ENCODE measurements at regions not wholly inside any gene's neighbourhood (a gene's known extent, or its start where the extent isn't known, plus 50 kb on each side); places are given as distances from the start of the nearest gene placed in this dataset.

GRCh38 chr2:207328944-207329386 lies 163.2 kb upstream of the KLF7 start:
- Histone ChIP-seq H3K4me3 (no peak overlapping the region), H3K9ac (ENCODE audit: insufficient read depth in 1 of 2, low read depth in 2 of 2, low read length in 2 of 2) (no peak overlapping the region), H3K4me1 (replicated peaks in 1 of 2; ENCODE audit: control insufficient read depth in 2 of 2, insufficient read depth in 2 of 2, low read length in 2 of 2) (no peaks in the 10 kb centered on the region; a peak in 1 of 5 replicates), H4K20me1 (replicated peaks; ENCODE audit: control insufficient read depth, insufficient read depth, low read length) (no peaks in the 10 kb centered on the region), H3K36me3 (ENCODE audit: control insufficient read depth, insufficient read depth, low read length) (no peaks in the 10 kb centered on the region), H3K79me2 (ENCODE audit: control insufficient read depth, insufficient read depth, low read length) (no peaks in the 10 kb centered on the region), H3K27ac (ENCODE audit: extremely low read depth, low read depth, low read length) (no peak overlapping the region), H3K9me1 (ENCODE audit: control insufficient read depth, insufficient read depth, low read length) (no peaks in the 10 kb centered on the region), H3K9me3 (replicated peaks; ENCODE audit: control insufficient read depth, insufficient read depth, low read depth, low read length) (no peaks in the 10 kb centered on the region), H3K4me2 (ENCODE audit: insufficient read depth, low read length) (no peak overlapping the region), H2AFZ (ENCODE audit: low read depth, low read length) (no peak overlapping the region), H3K27me3 (ENCODE audit: control insufficient read depth in 2 of 2, insufficient read depth in 2 of 2, low read length in 2 of 2) (no peaks in the 10 kb centered on the region)
- ATAC-seq = no peak
- 36% methylated on average over 1 of the region's 1 CpG for WGBS (ENCODE audit: insufficient coverage, low coverage, missing lambda C conversion rate)
- FAIRE-seq = no peak
- BruUV-seq (replicated peaks) = no TSS peak
- ChIA-PET CTCF (ENCODE audit: low intra/inter-chr PET ratio) (no interaction called here), POLR2A (no interaction called here)
- intact Hi-C loops (cut with micrococcal nuclease) (no loop called here), in situ Hi-C loops (cut with MboI) (loop anchor here (5.0 kb wide), 1 partner anchor 143 kb away; no protein-coding TSS in a partner anchor)
- DNase-seq (ENCODE audit: extremely low read depth in 1 of 4, low spot score in 3 of 4) = no peak
- TF ChIP-seq ZNF134 (CRISPR knock-in tag; conservative IDR thresholded peaks at IDR 0.05) (no peak), KHSRP (IDR thresholded peaks at IDR 0.05) (no peak), HMBOX1 (IDR thresholded peaks at IDR 0.05) (peak; percentile 21; the same call in 1 of the 2 replicates), CBFA2T3 (IDR thresholded peaks at IDR 0.05) (peak; percentile 21; the same call in 1 of the 2 replicates), ETS2 (tag; IDR thresholded peaks at IDR 0.05; ENCODE audit: borderline replicate concordance, poor library complexity, severe bottlenecking) (no peak)

DNA sequence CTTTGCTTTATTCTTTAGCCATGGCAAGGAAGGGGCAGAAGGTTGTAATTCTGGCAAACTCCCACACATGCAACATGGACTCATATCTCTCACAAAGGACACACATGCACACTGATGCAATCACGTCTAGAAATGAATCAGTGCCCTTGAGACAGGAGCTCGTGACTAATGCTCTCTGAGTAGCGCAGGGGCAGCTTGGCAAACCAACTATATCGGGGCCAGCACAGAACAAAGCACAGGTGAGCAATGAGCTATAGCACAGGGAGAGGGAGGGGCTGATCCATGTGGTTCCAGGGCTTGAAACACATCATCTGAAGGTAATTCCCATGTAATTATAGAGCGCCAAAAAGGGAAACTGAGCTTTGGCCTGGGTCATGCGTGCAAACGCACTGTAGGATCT lies 165.2 kb upstream of the KLF7 start:
- H3K27ac ChIP-seq (ENCODE audit: extremely low read depth, low read depth, low read length) = no peak overlapping the region
- H3K79me2 ChIP-seq (ENCODE audit: control insufficient read depth, insufficient read depth, low read length) = no peaks in the 10 kb centered on the region
- H3K4me2 ChIP-seq (ENCODE audit: insufficient read depth, low read length) = no peak overlapping the region
- peak; percentile 67 for ATAC-seq
- BruUV-seq (replicated peaks) = no TSS peak
- no peaks in the 10 kb centered on the region for H3K9me1 ChIP-seq (ENCODE audit: control insufficient read depth, insufficient read depth, low read length)
- POLR2A ChIA-PET = no interaction called here
- no peaks in the 10 kb centered on the region for H3K9me3 ChIP-seq (replicated peaks; ENCODE audit: control insufficient read depth, insufficient read depth, low read depth, low read length)
- DNase-seq (ENCODE audit: extremely low read depth in 1 of 4, low spot score in 3 of 4) = peak in 1 of 4 experiments; percentile 26
- H2AFZ ChIP-seq (ENCODE audit: low read depth, low read length) = no peak overlapping the region
- in situ Hi-C loops (cut with MboI) = no loop called here
- no peak overlapping the region for H3K9ac ChIP-seq (ENCODE audit: insufficient read depth in 1 of 2, low read depth in 2 of 2, low read length in 2 of 2)
- H3K27me3 ChIP-seq (ENCODE audit: control insufficient read depth in 2 of 2, insufficient read depth in 2 of 2, low read length in 2 of 2) = no peaks in the 10 kb centered on the region
- H3K4me3 ChIP-seq = no peak overlapping the region
- CTCF ChIA-PET (ENCODE audit: low intra/inter-chr PET ratio) = no interaction called here
- FAIRE-seq = no peak
- H3K36me3 ChIP-seq (ENCODE audit: control insufficient read depth, insufficient read depth, low read length) = no peaks in the 10 kb centered on the region
- peaks cover 0 to 5% of the 10 kb centered on the region in 2 experiments; a peak in 3 of 5 replicates for H3K4me1 ChIP-seq (replicated peaks in 1 of 2; ENCODE audit: control insufficient read depth in 2 of 2, insufficient read depth in 2 of 2, low read length in 2 of 2)
- WGBS (ENCODE audit: insufficient coverage, low coverage, missing lambda C conversion rate) = 56% methylated on average over 6 of the region's 7 CpGs
- no peaks in the 10 kb centered on the region for H4K20me1 ChIP-seq (replicated peaks; ENCODE audit: control insufficient read depth, insufficient read depth, low read length)
- intact Hi-C loops (cut with micrococcal nuclease) = loop anchor here (5.0 kb wide), 1 partner anchor 99 kb away; no protein-coding TSS in a partner anchor
- TF ChIP-seq NR2C2 (CRISPR knock-in tag; IDR thresholded peaks at IDR 0.05) = no peak
- peak; percentile 21; the same call in 1 of the 2 replicates for TF ChIP-seq NR2C2 (tag; IDR thresholded peaks at IDR 0.05)
- peak; percentile 39; the same call in 1 of the 2 replicates for TF ChIP-seq CBFA2T3 (IDR thresholded peaks at IDR 0.05)
- TF ChIP-seq FOSL1 (tag; conservative IDR thresholded peaks at IDR 0.05) = peak; percentile 86
- no peak for TF ChIP-seq NR1H2 (CRISPR knock-in tag; IDR thresholded peaks at IDR 0.05)
- TF ChIP-seq JUND (IDR thresholded peaks at IDR 0.05; ENCODE audit: borderline replicate concordance, low read depth, low read length) = peak; percentile 65; the same call in 1 of the 2 replicates
- TF ChIP-seq JUND (tag; IDR thresholded peaks at IDR 0.05; ENCODE audit: borderline replicate concordance, low read depth, low read length) = no peak
- peak; percentile 87 for TF ChIP-seq ATF3 (IDR thresholded peaks at IDR 0.05)
- TF ChIP-seq ATF3 (CRISPR knock-in tag; conservative IDR thresholded peaks at IDR 0.05) = no peak
- TF ChIP-seq ZNF584 (CRISPR knock-in tag; IDR thresholded peaks at IDR 0.05; ENCODE audit: low read depth) = peak; percentile 56; the same call in 1 of the 2 replicates
- TF ChIP-seq ZNF239 (CRISPR knock-in tag; IDR thresholded peaks at IDR 0.05) = no peak
- TF ChIP-seq KDM1A (IDR thresholded peaks at IDR 0.05) = peak; percentile 70 to 76; a peak in 3 of 4 replicates
- peak; percentile 30 to 70; a peak in 1 of 4 replicates for TF ChIP-seq TRIM24 (IDR thresholded peaks at IDR 0.05)

Measured in K562 (cell line).